ENCODE measurements at regions not wholly inside any gene's neighbourhood (a gene's known extent, or its start where the extent isn't known, plus 50 kb on each side); places are given as distances from the start of the nearest gene placed in this dataset.

DNA sequence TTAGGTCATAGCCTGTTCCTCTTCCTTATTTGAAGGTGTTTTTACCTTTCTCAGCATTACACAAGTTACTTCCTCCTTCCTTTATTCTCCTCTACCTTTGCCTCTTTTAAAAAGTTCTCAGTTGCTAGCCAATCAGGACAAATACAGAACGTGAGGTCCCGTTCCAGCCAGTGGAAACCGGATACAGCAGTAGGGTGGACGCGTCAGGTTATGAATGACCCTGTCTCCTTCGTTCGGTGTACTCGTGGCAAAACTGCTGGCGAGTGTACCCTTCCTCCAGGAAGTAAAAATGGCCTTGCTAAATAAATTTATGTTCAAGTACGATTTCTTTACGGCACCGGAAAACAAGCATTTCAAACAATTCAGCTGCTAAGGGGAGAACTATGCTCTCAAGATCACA is 77.0 kb upstream of the MLN start:
- H3K36me3 ChIP-seq, result no peaks in the 10 kb centered on the region
- no peaks in the 10 kb centered on the region for H3K27me3 ChIP-seq (ENCODE audit: insufficient read depth, low read depth, severe bottlenecking)
- TF ChIP-seq, protein P1, sequence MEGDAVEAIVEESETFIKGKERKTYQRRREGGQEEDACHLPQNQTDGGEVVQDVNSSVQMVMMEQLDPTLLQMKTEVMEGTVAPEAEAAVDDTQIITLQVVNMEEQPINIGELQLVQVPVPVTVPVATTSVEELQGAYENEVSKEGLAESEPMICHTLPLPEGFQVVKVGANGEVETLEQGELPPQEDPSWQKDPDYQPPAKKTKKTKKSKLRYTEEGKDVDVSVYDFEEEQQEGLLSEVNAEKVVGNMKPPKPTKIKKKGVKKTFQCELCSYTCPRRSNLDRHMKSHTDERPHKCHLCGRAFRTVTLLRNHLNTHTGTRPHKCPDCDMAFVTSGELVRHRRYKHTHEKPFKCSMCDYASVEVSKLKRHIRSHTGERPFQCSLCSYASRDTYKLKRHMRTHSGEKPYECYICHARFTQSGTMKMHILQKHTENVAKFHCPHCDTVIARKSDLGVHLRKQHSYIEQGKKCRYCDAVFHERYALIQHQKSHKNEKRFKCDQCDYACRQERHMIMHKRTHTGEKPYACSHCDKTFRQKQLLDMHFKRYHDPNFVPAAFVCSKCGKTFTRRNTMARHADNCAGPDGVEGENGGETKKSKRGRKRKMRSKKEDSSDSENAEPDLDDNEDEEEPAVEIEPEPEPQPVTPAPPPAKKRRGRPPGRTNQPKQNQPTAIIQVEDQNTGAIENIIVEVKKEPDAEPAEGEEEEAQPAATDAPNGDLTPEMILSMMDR (IDR thresholded peaks at IDR 0.05; ENCODE audit: low read depth, low read length), result no peak
- no peaks in the 10 kb centered on the region for H3K9me3 ChIP-seq (ENCODE audit: severe bottlenecking)
- H3K27ac ChIP-seq, result no peak overlapping the region
- DNase-seq, result no peak
- no peak overlapping the region for H3K4me3 ChIP-seq (ENCODE audit: low read depth, low read length)

- no peaks in the 10 kb centered on the region for H3K36me3 ChIP-seq
- H3K4me3 ChIP-seq (ENCODE audit: low read depth, low read length), result no peak overlapping the region
- no peak overlapping the region for H3K27ac ChIP-seq
- TF ChIP-seq, protein P1 (IDR thresholded peaks at IDR 0.05; ENCODE audit: low read depth, low read length), result no peak
- H3K27me3 ChIP-seq (ENCODE audit: insufficient read depth, low read depth, severe bottlenecking), result no peaks in the 10 kb centered on the region
- no peak for DNase-seq
- no peaks in the 10 kb centered on the region for H3K9me3 ChIP-seq (ENCODE audit: severe bottlenecking)
Measured at GRCh38 chr6:33880104-33880678, 76.4 kb upstream of the MLN start.

DNA sequence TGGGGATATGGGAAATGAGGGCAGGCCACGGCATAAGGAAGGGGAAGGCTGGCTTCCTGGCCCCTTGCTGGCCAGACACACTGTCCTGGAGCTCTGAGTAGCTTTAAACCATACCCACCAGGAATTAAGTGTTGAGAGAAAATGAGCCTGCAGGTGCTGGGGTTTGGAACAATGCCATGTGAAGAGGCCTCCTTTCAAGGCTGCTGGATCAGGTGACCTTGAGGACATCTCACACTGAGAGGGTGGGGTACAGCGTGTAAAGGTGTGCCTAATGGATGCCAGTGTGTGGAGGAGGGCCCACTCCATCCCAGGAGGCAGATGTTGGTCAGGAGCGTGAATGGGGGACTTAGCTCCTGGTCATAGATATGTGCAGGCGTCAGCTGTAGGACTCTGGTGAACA is 74.8 kb upstream of the MLN start:
- Histone ChIP-seq H3K36me3 (no peaks in the 10 kb centered on the region), H3K4me3 (ENCODE audit: low read depth, low read length) (no peak overlapping the region), H3K27me3 (ENCODE audit: insufficient read depth, low read depth, severe bottlenecking) (no peaks in the 10 kb centered on the region), H3K27ac (no peak overlapping the region), H3K9me3 (ENCODE audit: severe bottlenecking) (no peaks in the 10 kb centered on the region)
- TF ChIP-seq, protein P1 (IDR thresholded peaks at IDR 0.05; ENCODE audit: low read depth, low read length), result no peak
- DNase-seq, result no peak

GRCh38 chr6:33877982-33878535 is 74.3 kb upstream of the MLN start:
- TF ChIP-seq, protein P1 (IDR thresholded peaks at IDR 0.05; ENCODE audit: low read depth, low read length), result no peak
- no peak overlapping the region for H3K4me3 ChIP-seq (ENCODE audit: low read depth, low read length)
- DNase-seq, result no peak
- H3K9me3 ChIP-seq (ENCODE audit: severe bottlenecking), result no peaks in the 10 kb centered on the region
- H3K36me3 ChIP-seq, result no peaks in the 10 kb centered on the region
- no peak overlapping the region for H3K27ac ChIP-seq
- H3K27me3 ChIP-seq (ENCODE audit: insufficient read depth, low read depth, severe bottlenecking), result no peaks in the 10 kb centered on the region

DNA sequence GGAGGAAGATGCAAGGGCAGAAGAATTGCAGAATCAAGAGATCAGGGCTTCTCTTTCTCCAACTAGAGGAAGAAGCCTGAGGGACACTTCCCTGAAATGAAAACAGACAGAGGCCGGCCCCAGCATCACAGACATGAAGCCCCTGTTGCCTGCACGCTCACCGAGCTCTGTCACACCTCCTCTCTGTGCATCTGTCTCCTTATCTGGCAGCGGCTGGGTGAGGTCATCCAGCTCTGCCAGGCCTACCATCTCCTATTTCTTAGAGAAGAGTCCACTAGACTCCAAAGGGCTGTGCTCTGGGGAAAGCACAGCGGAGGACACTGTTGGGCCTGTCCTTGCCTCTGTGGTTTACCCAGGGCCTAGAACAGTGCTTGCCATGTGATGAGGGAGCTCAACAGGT is 71.9 kb upstream of the MLN start:
- Histone ChIP-seq H3K27ac (peak overlapping the region; percentile 90), H3K36me3 (no peaks in the 10 kb centered on the region), H3K27me3 (ENCODE audit: insufficient read depth, low read depth, severe bottlenecking) (no peaks in the 10 kb centered on the region), H3K9me3 (ENCODE audit: severe bottlenecking) (no peaks in the 10 kb centered on the region), H3K4me3 (ENCODE audit: low read depth, low read length) (no peak overlapping the region)
- no peak for DNase-seq
- TF ChIP-seq, protein P1 (IDR thresholded peaks at IDR 0.05; ENCODE audit: low read depth, low read length), result no peak

DNA sequence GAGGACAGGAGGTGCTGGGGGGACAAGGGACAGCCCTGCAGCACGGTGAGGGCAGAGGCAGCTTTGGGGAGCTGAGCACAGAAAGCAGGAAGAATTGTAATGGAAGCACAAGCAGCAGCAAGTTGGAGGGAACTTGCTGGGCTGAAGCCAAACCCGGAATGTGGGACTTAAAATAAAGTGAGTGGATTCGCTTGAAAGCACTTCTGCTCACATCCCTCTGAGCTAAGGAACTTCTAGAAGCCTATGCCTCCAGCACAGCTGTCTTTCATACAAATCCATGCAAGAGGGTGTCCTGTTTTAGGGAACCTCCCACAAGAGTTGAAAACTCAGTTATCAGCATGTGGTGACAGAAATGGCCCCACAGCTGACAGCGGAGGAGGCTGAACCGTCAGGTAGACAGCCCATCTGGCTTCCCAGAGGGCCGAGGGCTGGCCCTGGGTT is 71.4 kb upstream of the MLN start:
- H3K4me3 ChIP-seq (ENCODE audit: low read depth, low read length), result no peak overlapping the region
- H3K36me3 ChIP-seq, result no peaks in the 10 kb centered on the region
- TF ChIP-seq, protein P1 (IDR thresholded peaks at IDR 0.05; ENCODE audit: low read depth, low read length), result no peak
- no peaks in the 10 kb centered on the region for H3K27me3 ChIP-seq (ENCODE audit: insufficient read depth, low read depth, severe bottlenecking)
- DNase-seq, result no peak
- H3K27ac ChIP-seq, result peak overlapping the region; percentile 90
- no peaks in the 10 kb centered on the region for H3K9me3 ChIP-seq (ENCODE audit: severe bottlenecking)

Measured in WERI-Rb-1 (cell line).